Activated effector memory CD4-positive, alpha-beta T cell treated with Interleukin-2 at 50 U/mL for 16 hours (primary cell): ENCODE measurements at regions not wholly inside any gene's neighbourhood (a gene's known extent, or its start where the extent isn't known, plus 50 kb on each side); places are given as distances from the start of the nearest gene placed in this dataset.

Source experiments
- DNase-seq: peaks from one replicate; pipeline ENCODE4 v3.0.0-alpha.2; 2020

DNA sequence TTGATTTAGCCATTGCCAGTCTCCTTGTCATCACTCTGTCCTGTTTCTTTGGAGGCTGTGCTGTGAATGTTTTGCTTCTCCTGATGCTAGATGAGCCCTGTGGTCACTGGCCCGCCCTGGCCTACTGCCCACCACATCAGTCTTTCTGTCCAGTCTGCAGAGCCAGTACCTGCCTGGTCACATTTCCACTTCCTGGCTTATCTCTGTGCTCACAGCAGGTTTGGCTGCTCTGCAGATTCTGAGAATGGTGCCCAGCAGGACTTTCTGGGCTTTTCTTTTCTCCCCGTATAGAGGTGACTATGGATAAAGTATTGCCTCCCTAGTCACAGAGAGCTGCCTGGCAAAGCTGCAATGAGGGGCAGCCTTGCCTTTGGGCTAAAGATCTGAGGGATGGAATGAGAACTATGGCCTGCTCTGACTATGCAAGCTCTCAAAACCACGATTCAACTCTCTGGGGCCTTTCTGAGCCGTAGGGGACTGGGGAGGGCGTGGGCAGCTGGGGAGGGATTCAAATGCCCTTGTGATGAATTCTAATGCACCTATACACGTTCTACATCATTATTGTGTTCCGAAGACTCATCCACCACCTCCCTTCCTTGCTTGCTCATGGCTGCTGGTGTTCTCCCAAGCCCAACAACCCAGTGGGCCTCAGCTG is 410.4 kb upstream of the NPVF start:
- DNase-seq: no peak

DNA sequence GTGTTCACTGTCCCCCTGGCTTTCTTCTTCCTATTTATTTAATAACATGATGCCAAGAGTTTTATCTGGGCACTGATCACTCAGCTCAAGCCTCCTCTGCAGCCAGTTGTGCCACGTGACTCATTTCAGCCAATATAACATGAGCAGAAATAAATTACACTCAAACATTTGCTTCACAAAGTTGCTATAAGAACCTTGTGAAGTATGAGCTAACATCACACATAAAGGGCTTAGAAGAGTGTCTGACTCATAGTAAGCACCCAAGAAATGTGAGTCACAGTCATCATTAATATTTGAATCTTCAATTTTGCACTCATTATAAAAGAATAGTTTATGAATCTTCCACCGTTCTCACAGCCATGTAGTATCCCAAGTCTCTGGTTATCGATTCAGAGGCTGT is 414.6 kb upstream of the NPVF start:
- no peak for DNase-seq

DNA sequence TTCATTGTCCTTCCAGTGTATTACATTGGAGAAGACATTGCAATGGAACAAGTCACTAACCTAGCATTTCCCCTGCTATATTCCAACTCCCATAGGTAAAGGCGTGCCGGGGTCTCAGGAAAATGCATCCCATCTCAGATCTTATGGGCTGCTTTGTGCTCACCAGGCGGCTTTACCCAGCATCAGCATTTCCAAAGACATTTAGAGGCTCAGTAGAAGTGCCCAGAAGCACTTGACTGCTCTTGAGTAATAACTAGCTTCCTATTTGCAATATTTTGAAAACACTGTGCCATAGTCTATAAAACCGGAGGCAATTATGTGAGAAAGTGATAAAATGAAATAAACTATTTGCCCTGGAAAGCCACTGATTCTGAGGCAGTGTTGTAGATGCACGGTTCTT is 415.0 kb upstream of the NPVF start:
- DNase-seq: no peak

GRCh38 chr7:25643770-25644394 is 415.6 kb upstream of the NPVF start:
- DNase-seq: no peak

- no peak for DNase-seq
Measured at GRCh38 chr7:25646726-25647413, 418.6 kb upstream of the NPVF start.

GRCh38 chr7:25647872-25648271 is 419.6 kb upstream of the NPVF start:
- DNase-seq: no peak

- no peak for DNase-seq
Measured at GRCh38 chr7:25652366-25652765, 424.1 kb upstream of the NPVF start.

DNA sequence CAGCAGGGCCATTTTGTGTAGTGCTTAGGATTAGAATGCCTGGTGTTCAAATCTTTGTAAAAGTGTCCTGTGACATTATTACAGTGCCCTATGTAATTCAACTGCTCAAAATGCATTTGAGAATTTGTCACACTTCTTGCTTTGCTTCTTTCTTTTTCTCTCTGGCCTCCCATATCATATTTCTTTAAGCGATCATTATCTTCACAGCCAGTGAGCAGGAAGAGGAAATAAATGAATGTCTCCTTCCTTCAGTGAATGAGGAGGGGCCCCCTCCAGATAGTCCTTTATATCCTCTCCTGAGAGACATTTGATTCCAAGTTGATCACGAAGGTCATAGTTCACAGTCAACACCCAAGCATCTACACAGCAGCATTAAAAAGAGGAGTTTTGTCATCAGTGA is 425.1 kb upstream of the NPVF start:
- no peak for DNase-seq

DNA sequence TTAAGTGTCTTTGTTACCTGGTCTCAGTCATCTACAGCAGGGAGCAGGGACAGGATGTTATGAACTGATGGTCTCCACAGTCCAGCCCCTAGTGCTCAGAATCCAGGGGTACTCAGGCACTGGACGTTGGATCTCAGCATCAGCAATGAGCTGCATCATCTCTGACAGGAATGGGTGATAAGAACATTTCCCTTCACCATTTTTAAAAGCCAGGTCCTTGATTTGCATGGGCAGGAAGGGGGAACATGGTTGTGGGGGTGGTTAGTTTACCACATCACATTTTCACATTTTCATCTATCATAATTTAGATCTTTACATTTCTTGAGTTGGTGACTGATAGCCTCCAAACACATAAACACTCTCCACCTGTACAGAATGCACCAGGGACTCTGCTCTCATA is 427.8 kb upstream of the NPVF start:
- no peak for DNase-seq

DNA sequence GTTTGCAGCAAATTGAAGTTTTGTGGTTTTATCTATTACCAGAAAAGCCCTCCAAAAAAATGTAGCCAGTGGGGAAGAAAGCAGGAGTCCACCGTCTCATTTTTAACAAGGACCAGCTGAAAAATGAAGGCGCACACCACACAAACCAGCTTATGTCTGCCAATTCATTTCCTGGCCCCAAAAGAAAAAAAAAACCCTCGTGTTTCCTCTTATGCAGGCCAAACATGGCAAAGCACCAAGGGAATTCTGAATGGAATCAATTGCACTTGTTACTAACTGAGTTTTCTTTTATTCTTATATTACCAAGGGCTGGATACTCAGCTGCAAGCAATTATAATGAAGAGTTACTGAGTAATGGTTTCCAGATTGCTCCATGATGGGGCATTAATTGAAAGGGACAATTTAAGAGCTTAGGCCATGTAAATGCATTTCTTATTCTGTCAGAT is 428.3 kb upstream of the NPVF start:
- DNase-seq: no peak

- DNase-seq: no peak
Measured at GRCh38 chr7:25658375-25658774, 430.1 kb upstream of the NPVF start.

DNA sequence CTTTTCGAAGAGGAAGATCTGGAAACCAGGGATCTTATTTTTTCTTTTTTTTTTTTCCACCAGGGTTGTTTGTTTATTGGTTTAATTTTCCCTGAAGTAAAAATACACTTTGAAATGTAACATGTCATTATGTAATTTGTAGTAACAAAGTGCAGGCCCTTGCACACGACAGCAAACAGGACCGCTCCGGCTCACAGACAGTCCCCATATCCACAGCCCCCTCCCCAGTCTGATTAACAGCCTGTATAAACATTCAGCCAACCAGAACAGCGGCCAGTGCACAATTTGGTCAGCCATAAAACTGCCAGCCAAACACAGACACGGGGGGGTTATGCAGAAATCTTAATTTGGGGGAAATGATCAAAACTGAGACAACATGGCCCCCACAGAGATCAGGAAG is 431.6 kb upstream of the NPVF start:
- DNase-seq: no peak

DNA sequence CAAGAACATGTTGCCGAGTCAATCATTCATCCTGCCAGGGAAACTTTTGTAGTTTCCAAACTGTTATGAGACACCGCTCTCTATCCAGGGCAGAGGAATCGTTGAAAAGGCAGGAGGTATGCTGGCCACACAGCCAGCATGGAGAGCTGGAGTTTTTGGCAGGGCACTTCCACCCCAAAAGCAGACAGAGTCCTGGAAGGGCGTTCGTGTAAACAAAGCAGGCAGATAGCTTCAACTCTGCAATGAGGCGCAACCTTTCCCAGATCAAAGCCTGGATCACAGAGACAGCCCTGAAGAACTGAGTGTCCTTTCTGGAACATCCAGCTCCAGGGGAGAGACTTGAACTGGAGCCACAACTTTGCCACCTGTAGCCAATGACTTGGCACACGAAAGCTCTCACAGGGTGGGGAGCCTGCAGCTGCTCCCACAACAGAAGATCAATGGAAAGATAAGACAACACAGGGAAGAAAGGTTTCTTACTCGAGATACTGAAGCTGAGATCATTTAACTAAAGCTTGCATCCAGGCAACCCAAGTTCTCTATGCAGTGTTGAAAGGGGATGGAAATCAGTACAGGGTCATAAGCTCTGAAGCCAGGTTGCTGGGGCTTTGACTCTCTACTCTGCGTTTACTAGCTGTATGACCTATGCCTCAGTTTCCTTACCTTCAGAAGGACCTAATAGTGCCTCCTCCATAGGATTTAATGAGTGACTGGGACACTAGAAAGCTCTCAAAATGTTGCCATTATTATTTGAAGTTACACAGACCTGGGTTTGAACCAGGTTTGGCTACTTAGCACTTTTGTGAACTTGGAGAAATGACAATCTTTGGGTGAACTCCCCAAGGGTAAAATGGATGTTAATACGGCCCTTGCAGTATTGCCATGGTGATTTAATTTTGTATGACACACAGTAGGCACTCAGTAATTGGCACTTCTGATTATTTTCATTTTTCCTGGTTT is 434.8 kb upstream of the NPVF start:
- no peak for DNase-seq

GRCh38 chr7:25663877-25664276 is 435.6 kb upstream of the NPVF start:
- no peak for DNase-seq

DNA sequence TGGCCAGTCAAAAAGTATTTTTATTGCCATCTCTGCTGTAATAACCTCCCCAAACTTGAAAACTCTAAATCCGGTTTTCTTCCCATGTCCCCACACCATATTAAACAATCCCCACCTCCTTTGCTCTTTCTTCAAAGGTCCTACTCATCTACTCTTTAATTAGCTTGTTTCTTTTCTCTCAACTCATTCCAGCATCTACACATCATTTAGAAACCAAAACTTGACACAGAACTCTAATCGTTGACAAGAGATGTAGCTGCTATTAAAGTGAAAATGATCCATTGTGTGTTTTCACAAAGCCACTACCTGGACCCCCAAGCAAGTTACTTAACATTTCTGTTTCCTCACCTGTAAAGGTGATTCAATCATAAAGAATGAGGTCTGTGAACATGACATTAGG is 436.3 kb upstream of the NPVF start:
- no peak for DNase-seq

GRCh38 chr7:25665374-25665773 is 437.1 kb upstream of the NPVF start:
- no peak for DNase-seq

GRCh38 chr7:25665903-25666670 is 437.8 kb upstream of the NPVF start:
- DNase-seq: no peak

DNA sequence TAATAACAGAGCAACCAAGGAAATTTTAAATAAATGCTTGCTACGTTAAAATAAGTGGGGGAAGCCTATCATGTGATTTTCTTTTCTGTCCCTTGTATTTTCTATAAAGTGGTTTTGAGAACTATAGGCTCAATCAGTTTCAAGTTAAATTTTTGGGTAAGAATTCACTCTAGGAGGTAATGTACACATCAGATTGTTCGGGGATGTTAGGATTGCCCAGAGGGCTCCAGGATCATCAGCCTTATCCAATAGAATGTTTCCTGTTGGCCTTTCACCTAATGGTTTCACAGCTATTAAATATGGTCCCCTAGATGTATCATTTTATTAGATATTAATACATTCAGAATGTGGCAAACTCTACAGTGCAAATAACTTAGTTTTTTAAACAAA is 438.4 kb upstream of the NPVF start:
- DNase-seq: no peak

- DNase-seq: no peak
Measured at GRCh38 chr7:25669281-25669781, 441.0 kb upstream of the NPVF start.

- DNase-seq: no peak
Measured at GRCh38 chr7:25669961-25670841, 441.9 kb upstream of the NPVF start.

DNA sequence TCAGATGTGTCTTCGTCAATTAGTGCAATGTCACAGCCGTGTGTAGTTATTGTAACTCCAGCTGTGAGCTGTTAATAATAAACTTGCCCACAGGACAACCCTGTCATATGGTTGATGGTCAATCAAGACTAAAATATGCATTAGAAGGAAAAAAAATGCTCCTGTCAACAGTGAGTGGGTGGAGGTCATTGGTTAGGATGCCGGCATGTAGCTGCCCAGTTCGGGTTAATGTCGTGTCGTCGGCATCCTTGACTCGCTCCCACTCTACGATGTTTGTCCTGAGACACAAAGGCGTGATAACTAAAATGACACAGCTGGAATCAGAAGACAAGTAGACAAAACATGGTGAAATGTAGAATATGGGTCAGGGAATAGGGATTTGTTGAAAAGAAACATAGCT is 442.8 kb upstream of the NPVF start:
- DNase-seq: no peak
